ENCODE measurements at regions not wholly inside any gene's neighbourhood (a gene's known extent, or its start where the extent isn't known, plus 50 kb on each side); places are given as distances from the start of the nearest gene placed in this dataset.
"Not testable (repeated sequence)": the region's sequence is repeated elsewhere in the genome, so short reads cannot be mapped to it uniquely, and the experiment has no call there.

- DNase-seq (ENCODE audit: low read depth in 2 of 2): no peak
These were observed 651.8 kb upstream of the SGO1 start for GRCh38 chr3:20837676-20838302.

GRCh38 chr3:20836801-20837200, 650.8 kb upstream of the SGO1 start:
- no peak for DNase-seq (ENCODE audit: low read depth in 2 of 2)

GRCh38 chr3:20832963-20833362, 647.0 kb upstream of the SGO1 start:
- no peak for DNase-seq (ENCODE audit: low read depth in 2 of 2)

- no peak for DNase-seq (ENCODE audit: low read depth in 2 of 2)
These were observed 636.2 kb upstream of the SGO1 start for GRCh38 chr3:20822251-20822650.

- not testable (repeated sequence) for DNase-seq (ENCODE audit: low read depth in 2 of 2)
These were observed 634.9 kb upstream of the SGO1 start for GRCh38 chr3:20820872-20821271.

- DNase-seq (ENCODE audit: low read depth in 2 of 2): no peak
These were observed 625.6 kb upstream of the SGO1 start for GRCh38 chr3:20811631-20812030.

GRCh38 chr3:20811006-20811405, 625.0 kb upstream of the SGO1 start:
- DNase-seq (ENCODE audit: low read depth in 2 of 2): no peak

GRCh38 chr3:20810555-20810954, 624.5 kb upstream of the SGO1 start:
- no peak for DNase-seq (ENCODE audit: low read depth in 2 of 2)

- DNase-seq (ENCODE audit: low read depth in 2 of 2): no peak
These were observed 623.4 kb upstream of the SGO1 start for GRCh38 chr3:20809356-20809755.

- DNase-seq (ENCODE audit: low read depth in 2 of 2): no peak
These were observed 622.9 kb upstream of the SGO1 start for GRCh38 chr3:20808864-20809263.

- DNase-seq (ENCODE audit: low read depth in 2 of 2): no peak
These were observed 612.7 kb upstream of the SGO1 start for GRCh38 chr3:20798666-20799065.

GRCh38 chr3:20787005-20787404, 601.0 kb upstream of the SGO1 start:
- DNase-seq (ENCODE audit: low read depth in 2 of 2): no peak

GRCh38 chr3:20776692-20777091, 590.7 kb upstream of the SGO1 start:
- no peak for DNase-seq (ENCODE audit: low read depth in 2 of 2)

- DNase-seq (ENCODE audit: low read depth in 2 of 2): no peak
These were observed 590.3 kb upstream of the SGO1 start for GRCh38 chr3:20776286-20776685.

- DNase-seq (ENCODE audit: low read depth in 2 of 2): no peak
These were observed 587.4 kb upstream of the SGO1 start for GRCh38 chr3:20773320-20773984.

- no peak for DNase-seq (ENCODE audit: low read depth in 2 of 2)
These were observed 586.9 kb upstream of the SGO1 start for GRCh38 chr3:20772869-20773268.

GRCh38 chr3:20769430-20769829, 583.4 kb upstream of the SGO1 start:
- no peak for DNase-seq (ENCODE audit: low read depth in 2 of 2)

GRCh38 chr3:20760981-20761380, 575.0 kb upstream of the SGO1 start:
- no peak for DNase-seq (ENCODE audit: low read depth in 2 of 2)

GRCh38 chr3:20752416-20752815, 566.4 kb upstream of the SGO1 start:
- DNase-seq (ENCODE audit: low read depth in 2 of 2): no peak

- DNase-seq (ENCODE audit: low read depth in 2 of 2): no peak
These were observed 565.3 kb upstream of the SGO1 start for GRCh38 chr3:20751296-20751695.

- no peak for DNase-seq (ENCODE audit: low read depth in 2 of 2)
These were observed 561.7 kb upstream of the SGO1 start for GRCh38 chr3:20747741-20748140.

- DNase-seq (ENCODE audit: low read depth in 2 of 2): no peak
These were observed 557.7 kb upstream of the SGO1 start for GRCh38 chr3:20743553-20744321.
